ENCODE measurements at regions not wholly inside any gene's neighbourhood (a gene's known extent, or its start where the extent isn't known, plus 50 kb on each side); places are given as distances from the start of the nearest gene placed in this dataset.

GRCh38 chr3:127451321-127451720 is 139.2 kb downstream of the TPRA1 start:
- DNase-seq = no peak
- Histone ChIP-seq H3K27ac (ENCODE audit: low read depth in 2 of 2, low read length in 1 of 2) (no peak overlapping the region), H2AFZ (ENCODE audit: low read depth) (no peak overlapping the region), H3K9me3 (no peaks in the 10 kb centered on the region), H3K79me2 (ENCODE audit: insufficient read depth) (no peaks in the 10 kb centered on the region), H3K4me1 (ENCODE audit: control insufficient read depth in 1 of 2, insufficient read depth in 2 of 2, low read depth in 1 of 2, low read length in 1 of 2) (peaks cover 5 to 18% of the 10 kb centered on the region in 2 experiments; a peak in 2 of 4 replicates), H3F3A (replicated peaks; ENCODE audit: insufficient read depth) (no peaks in the 10 kb centered on the region), H3K4me3 (ENCODE audit: low read depth in 2 of 2, low read length in 1 of 2) (no peak overlapping the region), H3K36me3 (replicated peaks in 1 of 2; ENCODE audit: control insufficient read depth in 1 of 2, insufficient read depth in 2 of 2, low read length in 1 of 2) (no peaks in the 10 kb centered on the region), H3K4me2 (no peak overlapping the region), H3K27me3 (ENCODE audit: insufficient read depth) (no peaks in the 10 kb centered on the region), H3K9ac (no peak overlapping the region), H4K20me1 (ENCODE audit: insufficient read depth) (no peaks in the 10 kb centered on the region), H3K9me2 (no peaks in the 10 kb centered on the region)
- no peak for TF ChIP-seq IRF3 (IDR thresholded peaks at IDR 0.05; ENCODE audit: low read depth, low read length)
- TF ChIP-seq NRF1 (IDR thresholded peaks at IDR 0.05; ENCODE audit: low read depth, low read length) = no peak
- TF ChIP-seq YY1 (IDR thresholded peaks at IDR 0.05; ENCODE audit: low read depth) = no peak
- no peak for TF ChIP-seq REST (IDR thresholded peaks at IDR 0.05; ENCODE audit: low read depth, low read length)
- TF ChIP-seq RAD21 (IDR thresholded peaks at IDR 0.05; ENCODE audit: low read length) = no peak
- no peak for TF ChIP-seq RCOR1 (IDR thresholded peaks at IDR 0.05; ENCODE audit: low read length)
- no peak for TF ChIP-seq CHD2 (IDR thresholded peaks at IDR 0.05; ENCODE audit: low read length, partially characterized antibody)
- no peak for TF ChIP-seq SMC3 (IDR thresholded peaks at IDR 0.05; ENCODE audit: low read depth, low read length)
- CTCF ChIA-PET = interaction anchor here (0.6 to 2.3 kb wide), 7 partner anchors 7 to 772 kb away, joined by 3 to 10 read pairs (median 4); partner anchors contain the start of gene PLXNA1
- POLR2A ChIA-PET = no interaction called here
- 90% methylated on average over 3 of the region's 4 CpGs for WGBS (ENCODE audit: low lambda C conversion rate)

GRCh38 chr3:127450331-127450730 is 140.2 kb downstream of the TPRA1 start:
- H3K9me2 ChIP-seq = no peaks in the 10 kb centered on the region
- H3K9me3 ChIP-seq = no peaks in the 10 kb centered on the region
- H3K27ac ChIP-seq (ENCODE audit: low read depth in 2 of 2, low read length in 1 of 2) = no peak overlapping the region
- peaks cover 0 to 10% of the 10 kb centered on the region in 2 experiments; a peak in 1 of 4 replicates for H3K4me1 ChIP-seq (ENCODE audit: control insufficient read depth in 1 of 2, insufficient read depth in 2 of 2, low read depth in 1 of 2, low read length in 1 of 2)
- H2AFZ ChIP-seq (ENCODE audit: low read depth) = no peak overlapping the region
- no peaks in the 10 kb centered on the region for H3F3A ChIP-seq (replicated peaks; ENCODE audit: insufficient read depth)
- H4K20me1 ChIP-seq (ENCODE audit: insufficient read depth) = no peaks in the 10 kb centered on the region
- CTCF ChIA-PET = interaction anchor here (1.5 to 1.8 kb wide), 3 partner anchors 23 to 468 kb away, joined by 4 to 10 read pairs (median 5); partner anchors contain the start of gene PLXNA1
- H3K36me3 ChIP-seq (replicated peaks in 1 of 2; ENCODE audit: control insufficient read depth in 1 of 2, insufficient read depth in 2 of 2, low read length in 1 of 2) = no peaks in the 10 kb centered on the region
- H3K9ac ChIP-seq = no peak overlapping the region
- WGBS (ENCODE audit: low lambda C conversion rate) = 55% methylated on average over 6 of the region's 8 CpGs
- no peaks in the 10 kb centered on the region for H3K27me3 ChIP-seq (ENCODE audit: insufficient read depth)
- DNase-seq = no peak
- no peaks in the 10 kb centered on the region for H3K79me2 ChIP-seq (ENCODE audit: insufficient read depth)
- no peak overlapping the region for H3K4me2 ChIP-seq
- H3K4me3 ChIP-seq (ENCODE audit: low read depth in 2 of 2, low read length in 1 of 2) = no peak overlapping the region
- POLR2A ChIA-PET = no interaction called here
- TF ChIP-seq ZBTB33 (IDR thresholded peaks at IDR 0.05; ENCODE audit: borderline replicate concordance, low read depth) = no peak
- no peak for TF ChIP-seq MXI1 (IDR thresholded peaks at IDR 0.05; ENCODE audit: low read depth, low read length)
- TF ChIP-seq FOSL2 (IDR thresholded peaks at IDR 0.05; ENCODE audit: borderline replicate concordance, low read depth) = no peak
- no peak for TF ChIP-seq TCF12 (IDR thresholded peaks at IDR 0.05)
- TF ChIP-seq GABPA (IDR thresholded peaks at IDR 0.05; ENCODE audit: low read depth) = no peak
- no peak for TF ChIP-seq CTCF (IDR thresholded peaks at IDR 0.05)
- no peak for TF ChIP-seq USF1 (IDR thresholded peaks at IDR 0.05; ENCODE audit: borderline replicate concordance, low read depth)
- no peak for TF ChIP-seq YY1 (IDR thresholded peaks at IDR 0.05; ENCODE audit: low read depth)
- TF ChIP-seq RXRA (IDR thresholded peaks at IDR 0.05; ENCODE audit: borderline replicate concordance, low read depth) = no peak
- TF ChIP-seq SIN3A (IDR thresholded peaks at IDR 0.05; ENCODE audit: borderline replicate concordance, low read depth, low read length) = no peak
- no peak for TF ChIP-seq IRF3 (IDR thresholded peaks at IDR 0.05; ENCODE audit: low read depth, low read length)

All from SK-N-SH (cell line).